PC-3 (cell line): ENCODE measurements at regions not wholly inside any gene's neighbourhood (a gene's known extent, or its start where the extent isn't known, plus 50 kb on each side); places are given as distances from the start of the nearest gene placed in this dataset.

Experiments used
- ATAC-seq: fragments of 200-7000 bp; cut with Tn5 transposase; 2 replicates; pipeline ENCODE4 v1.9.1; 2020; ENCODE audit warnings: mild to moderate bottlenecking, moderate library complexity
- BruUV-seq: library from RNA; stranded (reverse); fragments of 400-500 nt; replicated peaks from 2 replicates; lab custom pipeline; 2021; lab: Mats Ljungman, UMichigan
- CTCF ChIA-PET: fragments of 300-600 bp; sonication (Branson Sonifier 250); formaldehyde crosslinking; loops from one replicate; lab custom pipeline; 2022; ENCODE audit warnings: antibody characterized with exemption; lab: Charles Lee
- POLR2A ChIA-PET: fragments of 300-600 bp; sonication (Branson Sonifier 250); formaldehyde crosslinking; loops from one replicate; lab custom pipeline; 2022; ENCODE audit warnings: antibody characterized with exemption; ENCODE audit not compliant: unreplicated experiment; lab: Charles Lee
- DNase-seq: peaks from one replicate; pipeline ENCODE4 v3.0.0-alpha.2; 2015
- H2AFZ ChIP-seq: fragments of 300-600 bp; sonication (generic); 2 replicates; pipeline ENCODE4 v1.6.0; 2016; ENCODE audit warnings: antibody characterized with exemption, low read length
- H3F3A ChIP-seq: fragments of 300-600 bp; sonication (generic); one replicate; pipeline ENCODE4 v1.6.0; 2017; ENCODE audit warnings: antibody characterized with exemption, low read length, control low read depth, mild to moderate bottlenecking; ENCODE audit not compliant: unreplicated experiment
- H3K27ac ChIP-seq: fragments of 300-600 bp; sonication (generic); 2 replicates; pipeline ENCODE4 v1.5.1; 2016; ENCODE audit warnings: mild to moderate bottlenecking, low read length
- H3K27me3 ChIP-seq: fragments of 300-600 bp; sonication (generic); 2 replicates; pipeline ENCODE4 v1.6.1; 2016; ENCODE audit warnings: low read length, mixed read lengths
- H3K36me3 ChIP-seq: fragments of 300-600 bp; sonication (generic); 2 replicates; pipeline ENCODE4 v1.6.1; 2016; ENCODE audit warnings: low read depth, mixed run types, low read length, mixed read lengths
- H3K4me1 ChIP-seq: fragments of 300-600 bp; sonication (generic); 2 replicates; pipeline ENCODE4 v1.5.1; 2016; ENCODE audit warnings: low read length; ENCODE audit not compliant: insufficient read depth
- H3K4me2 ChIP-seq: fragments of 300-600 bp; sonication (generic); 2 replicates; pipeline ENCODE4 v1.6.0; 2016; ENCODE audit warnings: low read length
- H3K4me3 ChIP-seq: fragments of 300-600 bp; sonication (generic); 2 replicates; pipeline ENCODE4 v1.5.1; 2016; ENCODE audit warnings: mild to moderate bottlenecking, low read length, mixed read lengths
- H3K79me2 ChIP-seq: fragments of 300-600 bp; sonication (generic); 2 replicates; pipeline ENCODE4 v1.6.1; 2017; ENCODE audit warnings: low read length, mixed read lengths
- H3K9ac ChIP-seq: fragments of 300-600 bp; sonication (generic); 2 replicates; pipeline ENCODE4 v1.6.0; 2016; ENCODE audit warnings: mild to moderate bottlenecking, low read length
- H3K9me2 ChIP-seq: fragments of 300-600 bp; sonication (generic); replicated peaks from 2 replicates; pipeline ENCODE4 v1.6.1; 2016; ENCODE audit warnings: mixed run types, low read length, mixed read lengths
- H3K9me3 ChIP-seq: fragments of 300-600 bp; sonication (generic); 2 replicates; pipeline ENCODE4 v1.6.1; 2016; ENCODE audit warnings: low read length, mixed read lengths
- H4K20me1 ChIP-seq: fragments of 300-600 bp; sonication (generic); 2 replicates; pipeline ENCODE4 v1.6.1; 2016; ENCODE audit warnings: low read length, mixed read lengths
- CTCF ChIP-seq: fragments of 300-600 bp; sonication (generic); conservative IDR thresholded peaks from 2 replicates; pipeline ENCODE4 v1.5.1; 2017; ENCODE audit warnings: antibody characterized with exemption, low read depth, mild to moderate bottlenecking, low read length
- EZH2 ChIP-seq: fragments of 300-600 bp; sonication (generic); IDR thresholded peaks from one replicate; pipeline ENCODE4 v1.6.1; 2017; ENCODE audit warnings: antibody characterized with exemption, mild to moderate bottlenecking, low read length; ENCODE audit not compliant: unreplicated experiment
- EZH2phosphoT487 ChIP-seq: fragments of 300-600 bp; sonication (generic); IDR thresholded peaks from 2 replicates; pipeline ENCODE4 v1.6.1; 2018; ENCODE audit warnings: mild to moderate bottlenecking, antibody characterized with exemption, low read length, borderline replicate concordance
- intact Hi-C: fragments of 100-400 bp; cut with micrococcal nuclease; formaldehyde crosslinking; loops from 2 replicates; pipeline ENCODE4 v1.9.0; 2023

GRCh38 chr6:24990236-24990845 lies 54.6 kb upstream of the RIPOR2 start:
- TF ChIP-seq CTCF (no peak), EZH2 (no peak)
- H3K4me2 ChIP-seq: peak overlapping the region; percentile 18
- no peak overlapping the region for H2AFZ ChIP-seq
- ATAC-seq (peak; percentile 87), DNase-seq (peak; percentile 79)
- H3K9me3 ChIP-seq: no peaks in the 10 kb centered on the region
- ChIA-PET CTCF (interaction anchor here (0.7 to 1.3 kb wide), 2 partner anchors 28 to 134 kb away, joined by 3 to 11 read pairs; no protein-coding TSS in a partner anchor), POLR2A (interaction anchor here (0.5 kb wide), 1 partner anchor 65 kb away, joined by 7 read pairs; no protein-coding TSS in a partner anchor)
- no peak overlapping the region for H3K4me3 ChIP-seq
- no peak overlapping the region for H3K9ac ChIP-seq
- no peak overlapping the region for H3K27ac ChIP-seq
- no peaks in the 10 kb centered on the region for H3K27me3 ChIP-seq
- peaks cover 10% of the 10 kb centered on the region for H3K4me1 ChIP-seq
- no peaks in the 10 kb centered on the region for H3F3A ChIP-seq
- H3K79me2 ChIP-seq: no peaks in the 10 kb centered on the region
- no TSS peak for BruUV-seq
- H4K20me1 ChIP-seq: no peaks in the 10 kb centered on the region
- intact Hi-C loops: loop anchor here (10.0 kb wide), 1 partner anchor 216 kb away; the partner anchor contains the start of gene GMNN
- no peaks in the 10 kb centered on the region for H3K9me2 ChIP-seq
- H3K36me3 ChIP-seq: no peaks in the 10 kb centered on the region

GRCh38 chr6:24990944-24991809 lies 55.4 kb upstream of the RIPOR2 start:
- Histone ChIP-seq H3K79me2 (no peaks in the 10 kb centered on the region), H3K4me3 (no peak overlapping the region), H3K9me3 (no peaks in the 10 kb centered on the region), H3K4me2 (no peak overlapping the region), H3K27me3 (no peaks in the 10 kb centered on the region), H4K20me1 (no peaks in the 10 kb centered on the region), H3K9ac (no peak overlapping the region), H3F3A (no peaks in the 10 kb centered on the region), H3K27ac (no peak overlapping the region), H3K36me3 (no peaks in the 10 kb centered on the region), H3K4me1 (peaks cover 10% of the 10 kb centered on the region), H2AFZ (no peak overlapping the region), H3K9me2 (no peaks in the 10 kb centered on the region)
- ChIA-PET POLR2A (interaction anchor here (0.5 kb wide), 1 partner anchor 65 kb away, joined by 7 read pairs; no protein-coding TSS in a partner anchor), CTCF (interaction anchor here (0.7 to 1.3 kb wide), 6 partner anchors 15 to 135 kb away, joined by 3 to 23 read pairs (median 6); no protein-coding TSS in a partner anchor)
- ATAC-seq: no peak
- intact Hi-C loops: loop anchor here (10.0 kb wide), 1 partner anchor 216 kb away; the partner anchor contains the start of gene GMNN
- no TSS peak for BruUV-seq
- TF ChIP-seq EZH2phosphoT487 (no peak), EZH2 (no peak), CTCF (no peak)
- DNase-seq: no peak
